ENCODE measurements at regions not wholly inside any gene's neighbourhood (a gene's known extent, or its start where the extent isn't known, plus 50 kb on each side); places are given as distances from the start of the nearest gene placed in this dataset.

GRCh38 chr12:126998747-126999285 is 1268.2 kb upstream of the TMEM132C start:
- no peak for TF ChIP-seq CTCF (IDR thresholded peaks at IDR 0.05; ENCODE audit: insufficient read depth, low read length)
- H3K4me3 ChIP-seq (ENCODE audit: low read depth, low read length) = no peak overlapping the region
- DNase-seq (ENCODE audit: low read depth) = no peak

GRCh38 chr12:126999352-126999751 is 1267.6 kb upstream of the TMEM132C start:
- H3K4me3 ChIP-seq (ENCODE audit: low read depth, low read length) = no peak overlapping the region
- no peak for DNase-seq (ENCODE audit: low read depth)
- no peak for TF ChIP-seq CTCF (IDR thresholded peaks at IDR 0.05; ENCODE audit: insufficient read depth, low read length)

- no peak for TF ChIP-seq CTCF (IDR thresholded peaks at IDR 0.05; ENCODE audit: insufficient read depth, low read length)
- DNase-seq (ENCODE audit: low read depth) = no peak
- no peak overlapping the region for H3K4me3 ChIP-seq (ENCODE audit: low read depth, low read length)
Measured at GRCh38 chr12:127005406-127005805, 1261.6 kb upstream of the TMEM132C start.

- TF ChIP-seq CTCF (IDR thresholded peaks at IDR 0.05; ENCODE audit: insufficient read depth, low read length) = no peak
- no peak for DNase-seq (ENCODE audit: low read depth)
- no peak overlapping the region for H3K4me3 ChIP-seq (ENCODE audit: low read depth, low read length)
Measured at GRCh38 chr12:127006972-127007371, 1260.0 kb upstream of the TMEM132C start.

GRCh38 chr12:127008755-127009403 is 1258.1 kb upstream of the TMEM132C start:
- DNase-seq (ENCODE audit: low read depth) = no peak
- no peak for TF ChIP-seq CTCF (IDR thresholded peaks at IDR 0.05; ENCODE audit: insufficient read depth, low read length)
- no peak overlapping the region for H3K4me3 ChIP-seq (ENCODE audit: low read depth, low read length)

GRCh38 chr12:127012109-127012508 is 1254.9 kb upstream of the TMEM132C start:
- no peak for DNase-seq (ENCODE audit: low read depth)
- H3K4me3 ChIP-seq (ENCODE audit: low read depth, low read length) = no peak overlapping the region
- no peak for TF ChIP-seq CTCF (IDR thresholded peaks at IDR 0.05; ENCODE audit: insufficient read depth, low read length)

- no peak for TF ChIP-seq CTCF (IDR thresholded peaks at IDR 0.05; ENCODE audit: insufficient read depth, low read length)
- no peak for DNase-seq (ENCODE audit: low read depth)
- no peak overlapping the region for H3K4me3 ChIP-seq (ENCODE audit: low read depth, low read length)
Measured at GRCh38 chr12:127013197-127013596, 1253.8 kb upstream of the TMEM132C start.

Data from fibroblast of the aortic adventitia (primary cell).